Muscle layer of duodenum (tissue), 2 donors: ENCODE measurements at regions not wholly inside any gene's neighbourhood (a gene's known extent, or its start where the extent isn't known, plus 50 kb on each side); places are given as distances from the start of the nearest gene placed in this dataset.
"Not testable (repeated sequence)": the region's sequence is repeated elsewhere in the genome, so short reads cannot be mapped to it uniquely, and the experiment has no call there.

Source experiments
- H3K27ac ChIP-seq: one replicate; pipeline ENCODE4 v1.7.0; 2013; ENCODE audit warnings: mild to moderate bottlenecking, low read length
- H3K27me3 ChIP-seq: one replicate; pipeline ENCODE4 v1.7.0; 2013; ENCODE audit warnings: low read depth, mild to moderate bottlenecking, control low read depth, low read length
- H3K36me3 ChIP-seq, 2 donors: one replicate each; pipeline ENCODE4 v1.7.0; 2013; ENCODE audit warnings: low read length in 2 of 2, control low read depth in 1 of 2, mild to moderate bottlenecking in 1 of 2; ENCODE audit not compliant: insufficient read depth in 2 of 2, control insufficient read depth in 1 of 2
- H3K4me1 ChIP-seq, 2 donors: one replicate each; pipeline ENCODE4 v1.7.0; 2013; ENCODE audit warnings: low read length in 2 of 2, mild to moderate bottlenecking in 2 of 2, control low read depth in 1 of 2, moderate library complexity in 1 of 2; ENCODE audit not compliant: insufficient read depth in 2 of 2, control insufficient read depth in 1 of 2
- H3K4me3 ChIP-seq, 2 donors: one replicate each; pipeline ENCODE4 v1.7.0; 2013; ENCODE audit warnings: low read length in 2 of 2, low read depth in 1 of 2, mild to moderate bottlenecking in 1 of 2
- H3K9me3 ChIP-seq, 2 donors: one replicate each; pipeline ENCODE4 v1.7.0; 2013; ENCODE audit warnings: low read length in 2 of 2, control low read depth in 1 of 2, mild to moderate bottlenecking in 1 of 2; ENCODE audit not compliant: control insufficient read depth in 1 of 2
- donor health status: healthy.

DNA sequence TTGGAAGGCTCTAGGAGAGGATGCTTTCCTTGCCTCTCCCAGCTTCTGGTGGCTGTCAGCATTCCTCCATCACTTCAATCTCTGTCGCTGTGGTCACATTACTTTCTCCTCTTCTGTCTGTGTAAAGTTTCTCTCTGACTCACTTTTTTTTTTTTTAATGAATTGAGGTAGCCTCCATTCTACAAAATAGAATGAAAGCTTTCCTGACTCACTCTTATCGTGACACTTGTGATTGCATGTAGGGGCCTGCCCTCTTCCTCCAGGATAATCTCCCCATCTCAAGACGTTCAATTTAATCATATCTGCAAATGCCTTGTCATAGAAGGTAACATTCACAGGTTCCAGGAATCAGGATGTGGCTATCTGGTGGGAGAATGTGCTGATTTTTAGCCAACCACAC, 153.5 kb upstream of the HMGA2 start:
- Histone ChIP-seq H3K4me1 (peaks cover 0 to 3% of the 10 kb centered on the region in 2 donors), H3K4me3 (no peak overlapping the region), H3K27ac (no peak overlapping the region), H3K36me3 (no peaks in the 10 kb centered on the region), H3K9me3 (no peaks in the 10 kb centered on the region), H3K27me3 (no peaks in the 10 kb centered on the region)

DNA sequence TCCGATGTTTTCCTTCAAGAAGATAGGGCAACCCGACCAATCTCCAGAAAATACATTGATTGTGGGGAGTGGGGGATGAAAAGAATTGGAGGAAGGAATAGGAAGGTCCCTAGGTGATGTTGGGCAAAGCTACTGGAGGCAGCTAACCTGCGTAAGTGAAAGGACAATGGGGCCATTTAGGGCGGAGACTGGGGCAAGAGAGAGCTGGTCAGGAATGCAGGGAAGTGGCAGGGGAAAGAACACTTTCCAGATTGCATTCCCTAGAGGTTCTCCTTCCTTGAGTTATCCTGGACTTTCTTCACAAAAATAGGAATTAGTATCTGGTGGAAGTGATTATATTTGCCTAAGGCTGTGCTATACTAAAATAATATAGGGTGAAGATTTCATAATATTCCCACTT, 151.8 kb upstream of the HMGA2 start:
- Histone ChIP-seq H3K27ac (no peak overlapping the region), H3K36me3 (no peaks in the 10 kb centered on the region), H3K4me1 (peaks cover 0 to 3% of the 10 kb centered on the region in 2 donors), H3K27me3 (no peaks in the 10 kb centered on the region), H3K4me3 (no peak overlapping the region), H3K9me3 (no peaks in the 10 kb centered on the region)

DNA sequence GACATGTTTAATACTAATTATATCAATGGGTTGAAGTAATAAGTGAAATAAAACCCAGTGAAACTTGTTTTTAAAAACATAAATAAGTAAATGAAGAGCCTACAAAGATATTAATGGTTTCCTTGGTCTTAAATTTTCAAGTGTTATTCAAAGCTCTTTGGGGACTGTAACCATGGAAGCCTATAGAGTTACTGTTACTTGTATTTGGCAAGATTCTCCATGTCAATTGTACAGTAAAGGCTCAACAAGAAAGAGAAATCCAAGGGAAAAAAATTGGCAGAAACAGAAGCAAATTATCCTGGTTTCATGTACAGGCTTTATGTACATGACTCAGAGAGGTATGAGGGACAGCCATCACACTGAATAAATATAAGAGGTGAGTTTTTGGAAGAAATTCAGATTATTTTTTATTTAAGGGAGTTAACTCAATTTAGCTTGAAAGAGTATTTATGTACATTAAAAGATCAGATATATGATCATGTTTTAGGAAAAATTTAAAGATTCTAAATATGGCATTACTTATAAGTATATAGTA, 151.1 kb upstream of the HMGA2 start:
- Histone ChIP-seq H3K4me3 (no peak overlapping the region), H3K36me3 (no peaks in the 10 kb centered on the region), H3K4me1 (peaks cover 0 to 3% of the 10 kb centered on the region in 2 donors), H3K27ac (no peak overlapping the region), H3K27me3 (no peaks in the 10 kb centered on the region), H3K9me3 (peaks cover 0 to 2% of the 10 kb centered on the region in 2 donors)

DNA sequence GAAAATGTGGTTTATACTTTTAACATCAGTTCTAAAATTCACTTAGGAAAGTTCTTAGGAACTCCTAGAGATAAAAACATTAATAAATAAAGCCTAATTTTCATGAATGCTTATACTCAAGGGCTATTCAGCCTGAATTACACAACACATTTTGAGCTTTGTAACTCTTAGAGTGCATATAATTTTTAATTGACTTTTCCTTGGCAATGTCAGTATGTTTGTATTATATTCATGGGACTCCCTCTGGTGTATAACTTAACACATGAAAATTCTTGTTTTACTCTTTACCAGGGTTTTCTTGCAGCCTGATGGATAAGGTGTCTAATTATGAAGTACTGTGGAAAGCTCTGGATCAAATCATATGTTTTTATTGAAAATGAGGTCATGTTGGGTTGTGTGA, 150.6 kb upstream of the HMGA2 start:
- no peaks in the 10 kb centered on the region for H3K36me3 ChIP-seq
- H3K4me1 ChIP-seq: peaks cover 0 to 3% of the 10 kb centered on the region in 2 donors
- H3K27me3 ChIP-seq: no peaks in the 10 kb centered on the region
- H3K4me3 ChIP-seq: no peak overlapping the region
- H3K9me3 ChIP-seq: peaks cover 0 to 4% of the 10 kb centered on the region in 2 donors
- no peak overlapping the region for H3K27ac ChIP-seq

DNA sequence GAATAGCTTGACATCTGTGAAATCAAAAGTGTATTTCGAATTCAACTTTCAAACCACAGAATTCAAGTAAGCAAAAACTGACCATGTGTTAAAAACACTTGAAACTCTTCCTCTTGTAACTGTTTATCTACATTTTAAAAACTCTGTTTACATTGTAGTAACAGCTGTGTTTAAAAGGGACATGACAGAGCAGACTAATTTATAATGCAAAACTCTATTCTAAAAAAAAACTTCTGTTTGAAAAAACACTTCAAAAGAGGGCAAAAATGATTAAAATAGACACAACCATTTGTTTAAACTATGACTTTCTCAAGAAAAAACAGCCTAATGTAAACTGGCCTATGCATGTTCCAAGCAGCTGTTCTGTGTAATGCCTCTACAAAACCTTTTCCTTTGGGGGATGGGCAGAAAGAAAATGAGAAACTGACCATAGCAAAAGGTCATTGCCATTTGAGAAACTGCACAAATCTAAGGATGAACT, 149.1 kb upstream of the HMGA2 start:
- H3K27me3 ChIP-seq: no peaks in the 10 kb centered on the region
- no peak overlapping the region for H3K27ac ChIP-seq
- peaks cover 0 to 4% of the 10 kb centered on the region in 2 donors for H3K9me3 ChIP-seq
- H3K4me3 ChIP-seq: no peak overlapping the region
- H3K4me1 ChIP-seq: peaks cover 0 to 3% of the 10 kb centered on the region in 2 donors
- H3K36me3 ChIP-seq: no peaks in the 10 kb centered on the region

DNA sequence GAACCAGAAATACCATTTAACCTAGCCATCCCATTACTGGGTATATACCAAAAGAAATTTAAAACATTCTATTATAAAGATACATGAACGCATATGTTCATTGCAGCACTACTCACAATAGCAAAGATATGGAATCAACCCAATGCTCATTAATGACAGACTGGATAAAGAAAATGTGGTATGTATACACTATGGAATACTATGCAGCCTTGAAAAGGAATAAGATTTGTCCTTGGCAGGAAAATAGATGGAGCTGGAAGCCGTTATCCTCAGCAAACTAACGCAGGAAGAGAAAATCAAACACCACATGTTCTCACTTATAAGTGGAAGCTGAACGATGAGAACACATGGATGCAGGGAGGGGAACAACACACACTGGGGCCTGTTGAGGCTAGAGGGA, 146.1 kb upstream of the HMGA2 start:
- not testable (repeated sequence) for H3K27ac ChIP-seq, H3K36me3 ChIP-seq, H3K4me1 ChIP-seq, H3K9me3 ChIP-seq, H3K27me3 ChIP-seq, H3K4me3 ChIP-seq

DNA sequence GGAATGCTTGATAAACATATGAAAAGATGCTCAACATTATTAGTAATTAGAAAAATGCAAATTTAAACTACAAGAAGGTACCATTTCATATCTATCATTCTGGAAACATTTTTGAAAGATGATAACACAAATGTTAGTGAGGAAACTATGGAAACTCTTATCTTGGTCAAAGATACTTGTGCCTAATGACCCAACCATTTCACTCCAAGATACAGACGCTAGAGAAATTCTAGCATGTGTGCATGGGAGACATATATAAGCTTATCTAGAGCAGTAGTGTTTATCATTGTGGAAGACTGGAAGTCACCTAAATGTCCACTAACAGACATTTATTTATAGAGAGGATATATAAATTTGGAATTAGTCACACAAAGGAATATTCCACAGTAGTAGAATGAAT, 143.1 kb upstream of the HMGA2 start:
- H3K27ac ChIP-seq: no peak overlapping the region
- peaks cover 0 to 4% of the 10 kb centered on the region in 2 donors for H3K9me3 ChIP-seq
- no peaks in the 10 kb centered on the region for H3K36me3 ChIP-seq
- H3K4me3 ChIP-seq: no peak overlapping the region
- no peaks in the 10 kb centered on the region for H3K4me1 ChIP-seq
- no peaks in the 10 kb centered on the region for H3K27me3 ChIP-seq

DNA sequence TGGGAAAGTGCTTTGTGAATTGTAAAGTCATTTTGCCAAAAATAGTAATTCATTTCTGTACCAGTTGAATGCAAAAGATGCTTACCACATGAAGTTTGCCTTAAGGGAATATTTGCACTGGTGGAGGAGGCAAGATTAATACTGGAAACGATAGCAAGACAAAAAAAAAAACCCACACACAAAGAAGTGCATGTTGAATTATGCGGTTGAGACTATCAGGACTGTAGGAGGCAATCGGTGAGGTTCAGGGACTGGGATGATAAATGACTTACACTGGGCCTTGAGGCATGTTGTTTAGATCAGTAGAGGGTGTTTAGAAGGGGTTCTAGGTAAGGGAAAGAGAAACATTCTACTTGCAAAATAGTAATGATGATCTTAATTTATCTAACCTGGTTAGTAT, 142.2 kb upstream of the HMGA2 start:
- H3K36me3 ChIP-seq: no peaks in the 10 kb centered on the region
- H3K9me3 ChIP-seq: peaks cover 0 to 4% of the 10 kb centered on the region in 2 donors
- H3K4me3 ChIP-seq: no peak overlapping the region
- no peaks in the 10 kb centered on the region for H3K4me1 ChIP-seq
- no peak overlapping the region for H3K27ac ChIP-seq
- no peaks in the 10 kb centered on the region for H3K27me3 ChIP-seq

DNA sequence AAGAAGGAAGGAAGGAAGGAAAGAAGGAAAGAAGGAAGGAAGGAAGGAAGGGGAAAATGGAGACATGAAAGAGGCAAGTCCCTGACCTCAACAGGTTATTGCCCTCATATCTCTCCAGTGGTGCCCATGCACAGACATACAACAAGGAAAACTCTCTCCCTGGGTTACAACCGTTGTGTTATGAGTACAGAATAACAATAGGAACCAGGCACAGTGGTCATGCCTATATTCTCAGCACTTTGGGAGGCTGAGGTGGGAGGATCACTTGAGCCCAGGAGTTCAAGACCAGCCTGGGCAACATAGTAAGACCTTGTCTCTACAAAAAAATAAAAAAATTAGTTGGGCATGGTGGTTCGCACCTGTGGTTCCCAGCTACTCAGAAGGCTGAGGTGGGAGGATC, 139.4 kb upstream of the HMGA2 start:
- Histone ChIP-seq H3K4me1 (no peaks in the 10 kb centered on the region), H3K9me3 (no peaks in the 10 kb centered on the region), H3K36me3 (no peaks in the 10 kb centered on the region), H3K27ac (no peak overlapping the region), H3K27me3 (no peaks in the 10 kb centered on the region), H3K4me3 (no peak overlapping the region)

DNA sequence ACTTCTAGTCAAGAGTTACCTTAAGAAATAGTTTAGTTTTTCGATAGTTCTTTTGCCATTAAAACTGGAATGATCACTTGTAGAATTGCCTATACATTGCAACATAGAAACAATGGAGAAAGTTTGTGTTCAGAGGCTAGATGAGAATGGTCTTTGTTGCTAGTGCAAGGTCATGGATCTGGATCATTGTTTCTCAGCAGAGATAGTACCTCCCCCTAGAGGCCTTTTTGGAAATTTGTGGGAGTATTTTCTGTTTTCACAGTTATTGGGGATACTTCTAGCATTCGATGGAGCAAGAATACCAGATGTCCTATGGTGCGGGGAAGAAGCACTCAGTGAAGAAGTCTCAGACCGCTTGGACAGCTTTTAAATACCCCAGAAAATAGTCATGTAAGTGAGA, 138.8 kb upstream of the HMGA2 start:
- H3K27me3 ChIP-seq: no peaks in the 10 kb centered on the region
- H3K36me3 ChIP-seq: no peaks in the 10 kb centered on the region
- no peak overlapping the region for H3K27ac ChIP-seq
- no peaks in the 10 kb centered on the region for H3K9me3 ChIP-seq
- H3K4me1 ChIP-seq: no peaks in the 10 kb centered on the region
- no peak overlapping the region for H3K4me3 ChIP-seq

DNA sequence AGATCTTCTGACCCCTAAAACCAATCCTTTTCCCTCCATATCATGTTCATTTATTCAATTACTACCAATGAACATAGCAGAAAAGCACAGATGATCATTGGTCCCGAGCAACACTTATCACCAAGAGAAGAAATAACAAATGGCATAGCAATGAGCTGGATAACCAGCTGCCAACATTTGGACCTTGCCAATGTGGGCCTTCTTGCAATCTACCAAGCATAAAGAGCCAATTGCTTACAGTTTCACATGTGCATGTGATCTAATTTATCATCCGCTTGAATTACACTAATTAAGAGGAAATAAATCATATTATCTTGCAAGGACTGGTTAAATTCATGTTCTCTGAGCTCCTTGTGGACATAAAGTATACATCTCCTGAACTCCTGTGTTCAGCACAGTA, 134.8 kb upstream of the HMGA2 start:
- Histone ChIP-seq H3K4me3 (no peak overlapping the region), H3K27ac (no peak overlapping the region), H3K36me3 (no peaks in the 10 kb centered on the region), H3K4me1 (no peaks in the 10 kb centered on the region), H3K27me3 (no peaks in the 10 kb centered on the region), H3K9me3 (no peaks in the 10 kb centered on the region)

DNA sequence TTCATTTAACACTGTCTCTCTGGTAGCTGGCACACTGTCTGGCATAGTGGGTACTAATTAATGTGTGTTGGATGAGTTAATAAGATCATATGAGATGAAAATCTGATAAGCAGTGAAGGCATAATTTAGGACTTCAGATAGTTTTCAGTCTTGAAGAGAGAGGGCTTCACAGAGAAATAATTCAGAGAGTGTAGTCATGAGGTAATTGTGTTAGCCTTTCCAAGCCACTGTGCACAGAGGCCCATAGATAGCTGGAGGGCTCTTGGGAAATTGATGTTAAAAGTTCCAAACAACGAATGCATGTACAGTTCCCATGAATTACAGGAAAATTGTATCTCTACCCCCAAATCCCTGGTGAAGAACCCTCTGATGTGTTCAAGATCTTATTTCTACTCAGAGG, 133.8 kb upstream of the HMGA2 start:
- H3K27ac ChIP-seq: no peak overlapping the region
- H3K36me3 ChIP-seq: no peaks in the 10 kb centered on the region
- H3K9me3 ChIP-seq: no peaks in the 10 kb centered on the region
- no peaks in the 10 kb centered on the region for H3K4me1 ChIP-seq
- H3K4me3 ChIP-seq: no peak overlapping the region
- H3K27me3 ChIP-seq: no peaks in the 10 kb centered on the region
